Heart left ventricle (tissue), 13 donors: ENCODE measurements at regions not wholly inside any gene's neighbourhood (a gene's known extent, or its start where the extent isn't known, plus 50 kb on each side); places are given as distances from the start of the nearest gene placed in this dataset.

ENCODE experiments used
- CTCF ChIP-seq, 12 donors: fragments of 200-600 bp; sonication (generic) in 4 of 12; IDR thresholded peaks; one replicate each; pipeline versions ENCODE4 v1.5.0 to v1.8.0; 2018 to 2022; ENCODE audit warnings: antibody characterized with exemption in 12 of 12, mild to moderate bottlenecking in 5 of 12
- POLR2A ChIP-seq, 2 donors: fragments of 450-650 bp; IDR thresholded peaks; one replicate each; pipeline ENCODE4 v1.6.1; 2017; ENCODE audit warnings: antibody characterized with exemption in 2 of 2, mild to moderate bottlenecking in 2 of 2, moderate library complexity in 2 of 2
- donor health status: ischemic (EF 13 %, LVEDD 7.1; RV severe dilation, severe dysfunction).
- donor health status: DM: no; HTN: yes; CAD: no.
- donor health status: DM: no; HTN: no; CAD: no.
- donor health status: ischemic (EF 25% LVEDD 6.9; RV normal size, moderate dysfunction).
- donor health status: ischemic (EF 25% LVEDD 5.7; RV mildly dilated, moderate dysfunction).
- donor health status: ischemic (EF 35%, LVEDD 5.7; RV mildly dilated, moderate dysfunction).
- donor health status: nonischemic (EF 11% LVEDD 7.7; RV severe dilation, severe dysfunction).
- donor health status: DM: yes; HTN: yes; CAD: no.
- donor health status: PGD.
- donor health status: ischemic (EF 29% LVEDD 5.4; RV normal size, mild dysfunction).
- donor health status: nonischemic (EF 23%, LVEDD 6.1; RV moderate dilation, normal function).

DNA sequence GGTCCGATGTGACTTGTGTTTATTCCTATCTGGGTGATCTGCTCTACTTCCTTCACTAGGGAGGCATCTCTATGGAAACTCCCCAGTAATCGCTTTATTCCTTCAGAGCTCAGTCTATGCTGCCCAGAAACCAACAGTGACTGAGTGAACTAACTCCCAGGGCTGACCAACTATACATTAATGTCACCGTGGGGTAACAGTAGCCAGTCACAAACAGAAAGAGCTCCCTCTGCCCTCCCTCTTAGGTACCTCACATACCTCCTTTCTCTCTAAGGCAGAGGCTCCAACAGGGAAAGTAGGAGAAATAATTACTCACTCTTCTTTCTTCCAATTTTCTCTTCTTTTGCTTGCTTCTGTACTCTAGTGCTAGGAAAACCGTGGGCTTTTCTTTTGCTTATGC lies 855.0 kb downstream of the REEP3 start:
- TF ChIP-seq CTCF (IDR thresholded peaks at IDR 0.05) = no peak
- TF ChIP-seq POLR2A (IDR thresholded peaks at IDR 0.05) = no peak
